Activated CD4-positive, alpha-beta T cell treated with anti-CD3 and anti-CD28 coated beads, Interleukin-2, Interleukin-6, amounts not matched to agents 100 ng/mL and 50 ng/mL, durations not matched to agents 16 hours and 8 hours (primary cell): ENCODE measurements at regions not wholly inside any gene's neighbourhood (a gene's known extent, or its start where the extent isn't known, plus 50 kb on each side); places are given as distances from the start of the nearest gene placed in this dataset.
"Not testable (repeated sequence)": the region's sequence is repeated elsewhere in the genome, so short reads cannot be mapped to it uniquely, and the experiment has no call there.

Experiments used
- DNase-seq: peaks from one replicate; pipeline ENCODE4 v3.0.0-alpha.2; 2020

- no peak for DNase-seq
These were observed 518.3 kb upstream of the ZNF337 start for GRCh38 chr20:26214991-26215390.

- DNase-seq: no peak
These were observed 512.7 kb upstream of the ZNF337 start for GRCh38 chr20:26209171-26209941.

GRCh38 chr20:26208296-26209091 is 511.8 kb upstream of the ZNF337 start:
- DNase-seq: peak; percentile 2

- DNase-seq: not testable (repeated sequence)
These were observed 511.3 kb upstream of the ZNF337 start for GRCh38 chr20:26207967-26208295.

GRCh38 chr20:26207237-26207966 is 510.7 kb upstream of the ZNF337 start:
- DNase-seq: no peak

GRCh38 chr20:26205350-26205749 is 508.7 kb upstream of the ZNF337 start:
- no peak for DNase-seq

- not testable (repeated sequence) for DNase-seq
These were observed 504.4 kb upstream of the ZNF337 start for GRCh38 chr20:26201026-26201425.

GRCh38 chr20:26187329-26187728 is 490.7 kb upstream of the ZNF337 start:
- not testable (repeated sequence) for DNase-seq

- not testable (repeated sequence) for DNase-seq
These were observed 487.1 kb upstream of the ZNF337 start for GRCh38 chr20:26183720-26184119.

- DNase-seq: not testable (repeated sequence)
These were observed 484.7 kb upstream of the ZNF337 start for GRCh38 chr20:26181364-26181763.

- DNase-seq: not testable (repeated sequence)
These were observed 475.2 kb upstream of the ZNF337 start for GRCh38 chr20:26171875-26172274.

- no peak for DNase-seq
These were observed 472.9 kb upstream of the ZNF337 start for GRCh38 chr20:26169506-26169905.

- no peak for DNase-seq
These were observed 470.8 kb upstream of the ZNF337 start for GRCh38 chr20:26167499-26167898.

GRCh38 chr20:26163890-26164289 is 467.2 kb upstream of the ZNF337 start:
- no peak for DNase-seq

- not testable (repeated sequence) for DNase-seq
These were observed 466.5 kb upstream of the ZNF337 start for GRCh38 chr20:26163151-26163550.

GRCh38 chr20:26161741-26162140 is 465.1 kb upstream of the ZNF337 start:
- DNase-seq: not testable (repeated sequence)

GRCh38 chr20:26160916-26161315 is 464.3 kb upstream of the ZNF337 start:
- DNase-seq: not testable (repeated sequence)

GRCh38 chr20:26154224-26154623 is 457.6 kb upstream of the ZNF337 start:
- DNase-seq: no peak

- DNase-seq: no peak
These were observed 438.9 kb upstream of the ZNF337 start for GRCh38 chr20:26135325-26136110.

- no peak for DNase-seq
These were observed 438.0 kb upstream of the ZNF337 start for GRCh38 chr20:26134606-26135005.

- not testable (repeated sequence) for DNase-seq
These were observed 437.1 kb upstream of the ZNF337 start for GRCh38 chr20:26133794-26134193.

GRCh38 chr20:26120920-26121319 is 424.3 kb upstream of the ZNF337 start:
- DNase-seq: not testable (repeated sequence)

- not testable (repeated sequence) for DNase-seq
These were observed 397.8 kb upstream of the ZNF337 start for GRCh38 chr20:26094498-26094897.
